ENCODE measurements at regions not wholly inside any gene's neighbourhood (a gene's known extent, or its start where the extent isn't known, plus 50 kb on each side); places are given as distances from the start of the nearest gene placed in this dataset.

DNA sequence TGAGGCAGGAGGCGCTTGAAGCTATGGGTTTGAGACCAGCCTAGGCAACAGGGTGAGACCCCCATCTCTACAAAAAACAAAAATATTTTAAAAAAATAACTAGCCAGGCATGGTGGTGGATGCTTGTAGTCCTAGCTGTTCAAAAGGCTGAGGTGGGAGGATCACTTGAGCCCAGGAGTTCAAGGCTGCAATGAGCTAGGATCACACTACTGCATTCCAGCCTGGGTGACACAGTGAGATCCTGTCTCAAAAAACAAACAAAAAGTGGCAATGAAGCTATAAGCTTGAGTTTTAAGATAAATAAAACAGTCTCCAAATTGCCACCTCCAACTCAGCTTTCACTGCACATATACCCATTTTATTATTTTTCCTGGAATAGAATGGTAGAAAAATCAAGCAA, 281.3 kb downstream of the IPMK start:
- Histone ChIP-seq H3K79me2 (ENCODE audit: low read length) (no peaks in the 10 kb centered on the region), H3K4me1 (ENCODE audit: low read length) (no peaks in the 10 kb centered on the region)
- TF ChIP-seq CTCF (IDR thresholded peaks at IDR 0.05; ENCODE audit: low read depth, low read length) (no peak), EZH2phosphoT487 (IDR thresholded peaks at IDR 0.05; ENCODE audit: low read depth) (no peak)

GRCh38 chr10:57983281-57983791, 284.4 kb downstream of the IPMK start:
- H3K36me3 ChIP-seq (replicated peaks; ENCODE audit: low read depth, low read length) = no peaks in the 10 kb centered on the region
- H4K20me1 ChIP-seq (ENCODE audit: insufficient read depth, low read length) = no peaks in the 10 kb centered on the region
- H3K9me3 ChIP-seq (ENCODE audit: insufficient read depth, low read length) = no peaks in the 10 kb centered on the region
- H3K4me3 ChIP-seq (ENCODE audit: low read length) = no peak overlapping the region
- H3K4me2 ChIP-seq (ENCODE audit: low read length) = no peak overlapping the region
- H3K4me1 ChIP-seq (ENCODE audit: low read length) = no peaks in the 10 kb centered on the region
- H3K79me2 ChIP-seq (ENCODE audit: low read length) = no peaks in the 10 kb centered on the region
- H3K9ac ChIP-seq (ENCODE audit: low read length) = no peak overlapping the region
- no peak for TF ChIP-seq CTCF (IDR thresholded peaks at IDR 0.05; ENCODE audit: low read depth, low read length)
- no peak for TF ChIP-seq EZH2phosphoT487 (IDR thresholded peaks at IDR 0.05; ENCODE audit: low read depth)
- no peak overlapping the region for H2AFZ ChIP-seq (ENCODE audit: low read depth, low read length)
- H3K27me3 ChIP-seq (ENCODE audit: low read depth, low read length) = no peaks in the 10 kb centered on the region
- H3K27ac ChIP-seq (ENCODE audit: low read length) = no peak overlapping the region

More for the DNA sequence above, 281.3 kb downstream of the IPMK start:
- Histone ChIP-seq H2AFZ (ENCODE audit: low read depth, low read length) (no peak overlapping the region), H3K27me3 (ENCODE audit: low read depth, low read length) (no peaks in the 10 kb centered on the region), H3K9ac (ENCODE audit: low read length) (no peak overlapping the region), H3K4me2 (ENCODE audit: low read length) (no peak overlapping the region), H3K9me3 (ENCODE audit: insufficient read depth, low read length) (no peaks in the 10 kb centered on the region), H4K20me1 (ENCODE audit: insufficient read depth, low read length) (no peaks in the 10 kb centered on the region), H3K27ac (ENCODE audit: low read length) (no peak overlapping the region), H3K4me3 (ENCODE audit: low read length) (no peak overlapping the region), H3K36me3 (replicated peaks; ENCODE audit: low read depth, low read length) (no peaks in the 10 kb centered on the region)

GRCh38 chr10:57982091-57982490, 285.6 kb downstream of the IPMK start:
- H3K4me1 ChIP-seq (ENCODE audit: low read length) = no peaks in the 10 kb centered on the region
- no peak for TF ChIP-seq CTCF (IDR thresholded peaks at IDR 0.05; ENCODE audit: low read depth, low read length)
- no peak for TF ChIP-seq EZH2phosphoT487 (IDR thresholded peaks at IDR 0.05; ENCODE audit: low read depth)

GRCh38 chr10:57979956-57980355, 287.7 kb downstream of the IPMK start:
- no peak overlapping the region for H3K4me2 ChIP-seq (ENCODE audit: low read length)
- H4K20me1 ChIP-seq (ENCODE audit: insufficient read depth, low read length) = no peaks in the 10 kb centered on the region
- no peaks in the 10 kb centered on the region for H3K36me3 ChIP-seq (replicated peaks; ENCODE audit: low read depth, low read length)
- H3K4me3 ChIP-seq (ENCODE audit: low read length) = no peak overlapping the region
- no peak overlapping the region for H3K9ac ChIP-seq (ENCODE audit: low read length)
- no peak overlapping the region for H3K27ac ChIP-seq (ENCODE audit: low read length)
- no peak overlapping the region for H2AFZ ChIP-seq (ENCODE audit: low read depth, low read length)
- H3K4me1 ChIP-seq (ENCODE audit: low read length) = no peaks in the 10 kb centered on the region
- H3K9me3 ChIP-seq (ENCODE audit: insufficient read depth, low read length) = no peaks in the 10 kb centered on the region
- TF ChIP-seq CTCF (IDR thresholded peaks at IDR 0.05; ENCODE audit: low read depth, low read length) (no peak), EZH2phosphoT487 (IDR thresholded peaks at IDR 0.05; ENCODE audit: low read depth) (no peak)
- H3K79me2 ChIP-seq (ENCODE audit: low read length) = no peaks in the 10 kb centered on the region
- H3K27me3 ChIP-seq (ENCODE audit: low read depth, low read length) = no peaks in the 10 kb centered on the region

More at GRCh38 chr10:57982091-57982490, 285.6 kb downstream of the IPMK start:
- no peaks in the 10 kb centered on the region for H3K79me2 ChIP-seq (ENCODE audit: low read length)
- no peak overlapping the region for H2AFZ ChIP-seq (ENCODE audit: low read depth, low read length)
- no peaks in the 10 kb centered on the region for H3K27me3 ChIP-seq (ENCODE audit: low read depth, low read length)
- H3K36me3 ChIP-seq (replicated peaks; ENCODE audit: low read depth, low read length) = no peaks in the 10 kb centered on the region
- no peak overlapping the region for H3K27ac ChIP-seq (ENCODE audit: low read length)
- no peak overlapping the region for H3K9ac ChIP-seq (ENCODE audit: low read length)
- no peak overlapping the region for H3K4me2 ChIP-seq (ENCODE audit: low read length)
- no peaks in the 10 kb centered on the region for H3K9me3 ChIP-seq (ENCODE audit: insufficient read depth, low read length)
- H3K4me3 ChIP-seq (ENCODE audit: low read length) = no peak overlapping the region
- no peaks in the 10 kb centered on the region for H4K20me1 ChIP-seq (ENCODE audit: insufficient read depth, low read length)

Measured in OCI-LY3 (cell line).